ENCODE measurements at regions not wholly inside any gene's neighbourhood (a gene's known extent, or its start where the extent isn't known, plus 50 kb on each side); places are given as distances from the start of the nearest gene placed in this dataset.
"Not testable (repeated sequence)": the region's sequence is repeated elsewhere in the genome, so short reads cannot be mapped to it uniquely, and the experiment has no call there.

GRCh38 chr13:38415233-38415632 lies 65.6 kb downstream of the UFM1 start:
- no peak for DNase-seq (ENCODE audit: low spot score)

- DNase-seq (ENCODE audit: low spot score), result no peak
These were observed 67.6 kb downstream of the UFM1 start for GRCh38 chr13:38417241-38417640.

GRCh38 chr13:38417727-38418126 lies 68.1 kb downstream of the UFM1 start:
- DNase-seq (ENCODE audit: low spot score), result peak; percentile 20

GRCh38 chr13:38418286-38418685 lies 68.6 kb downstream of the UFM1 start:
- no peak for DNase-seq (ENCODE audit: low spot score)

- no peak for DNase-seq (ENCODE audit: low spot score)
These were observed 69.7 kb downstream of the UFM1 start for GRCh38 chr13:38419312-38419873.

GRCh38 chr13:38421590-38422560 lies 72.2 kb downstream of the UFM1 start:
- no peak for DNase-seq (ENCODE audit: low spot score)

GRCh38 chr13:38429916-38430315 lies 80.3 kb downstream of the UFM1 start:
- no peak for DNase-seq (ENCODE audit: low spot score)

- no peak for DNase-seq (ENCODE audit: low spot score)
These were observed 81.1 kb downstream of the UFM1 start for GRCh38 chr13:38430796-38431195.

GRCh38 chr13:38440666-38441065 lies 91.0 kb downstream of the UFM1 start:
- DNase-seq (ENCODE audit: low spot score), result no peak

- no peak for DNase-seq (ENCODE audit: low spot score)
These were observed 95.3 kb downstream of the UFM1 start for GRCh38 chr13:38444904-38445303.

GRCh38 chr13:38452656-38453055 lies 103.0 kb downstream of the UFM1 start:
- no peak for DNase-seq (ENCODE audit: low spot score)

- no peak for DNase-seq (ENCODE audit: low spot score)
These were observed 113.0 kb downstream of the UFM1 start for GRCh38 chr13:38462605-38463004.

GRCh38 chr13:38463048-38463447 lies 113.4 kb downstream of the UFM1 start:
- no peak for DNase-seq (ENCODE audit: low spot score)

GRCh38 chr13:38472411-38472810 lies 122.8 kb downstream of the UFM1 start:
- DNase-seq (ENCODE audit: low spot score), result not testable (repeated sequence)

- DNase-seq (ENCODE audit: low spot score), result no peak
These were observed 123.7 kb downstream of the UFM1 start for GRCh38 chr13:38473305-38473704.

GRCh38 chr13:38477676-38478075 lies 128.0 kb downstream of the UFM1 start:
- no peak for DNase-seq (ENCODE audit: low spot score)

GRCh38 chr13:38483623-38484022 lies 134.0 kb downstream of the UFM1 start:
- no peak for DNase-seq (ENCODE audit: low spot score)

GRCh38 chr13:38490657-38491056 lies 141.0 kb downstream of the UFM1 start:
- DNase-seq (ENCODE audit: low spot score), result no peak

GRCh38 chr13:38494445-38494844 lies 144.8 kb downstream of the UFM1 start:
- no peak for DNase-seq (ENCODE audit: low spot score)

- no peak for DNase-seq (ENCODE audit: low spot score)
These were observed 147.3 kb downstream of the UFM1 start for GRCh38 chr13:38496917-38497316.

- no peak for DNase-seq (ENCODE audit: low spot score)
These were observed 148.6 kb downstream of the UFM1 start for GRCh38 chr13:38498271-38498670.

- no peak for DNase-seq (ENCODE audit: low spot score)
These were observed 164.9 kb downstream of the UFM1 start for GRCh38 chr13:38514575-38514974.

- no peak for DNase-seq (ENCODE audit: low spot score)
These were observed 168.5 kb upstream of the FREM2 start for GRCh38 chr13:38518328-38518727.
